GM12873 (cell line): ENCODE measurements at regions not wholly inside any gene's neighbourhood (a gene's known extent, or its start where the extent isn't known, plus 50 kb on each side); places are given as distances from the start of the nearest gene placed in this dataset.
A peak's percentile ranks its signal among the peaks of the same experiment; 100 is the strongest.

Experiments used
- CTCF ChIP-seq: IDR thresholded peaks from 2 replicates; pipeline ENCODE4 v1.5.1; 2012; ENCODE audit warnings: low read depth, mild to moderate bottlenecking, moderate library complexity, low read length, control low read depth; ENCODE audit not compliant: insufficient read depth; ENCODE audit errors: missing control alignments

GRCh38 chr13:79684371-79684770 is 203.4 kb downstream of the NDFIP2 start:
- no peak for TF ChIP-seq CTCF

- no peak for TF ChIP-seq CTCF
These were observed 201.2 kb downstream of the NDFIP2 start for GRCh38 chr13:79682164-79682563.

GRCh38 chr13:79681069-79681468 is 200.1 kb downstream of the NDFIP2 start:
- no peak for TF ChIP-seq CTCF

GRCh38 chr13:79680485-79680884 is 199.5 kb downstream of the NDFIP2 start:
- no peak for TF ChIP-seq CTCF

GRCh38 chr13:79679334-79679733 is 198.4 kb downstream of the NDFIP2 start:
- peak; percentile 83 for TF ChIP-seq CTCF

- no peak for TF ChIP-seq CTCF
These were observed 197.1 kb downstream of the NDFIP2 start for GRCh38 chr13:79678100-79678499.

GRCh38 chr13:79675931-79676660 is 195.1 kb downstream of the NDFIP2 start:
- no peak for TF ChIP-seq CTCF
